DOHH2 (cell line): ENCODE measurements at regions not wholly inside any gene's neighbourhood (a gene's known extent, or its start where the extent isn't known, plus 50 kb on each side); places are given as distances from the start of the nearest gene placed in this dataset.

ENCODE experiments used
- H3F3A ChIP-seq: fragments of 200-600 bp; sonication (generic), shearing (Covaris generic); 2 replicates; pipeline ENCODE4 v1.6.0; 2016; ENCODE audit warnings: antibody characterized with exemption, mild to moderate bottlenecking; ENCODE audit not compliant: control insufficient read depth, insufficient read depth
- H3K27ac ChIP-seq: fragments of 200-600 bp; sonication (generic); 2 replicates; pipeline ENCODE4 v1.5.1; 2014; ENCODE audit warnings: low read depth, mild to moderate bottlenecking, low read length, moderate library complexity
- H3K27me3 ChIP-seq: fragments of 200-600 bp; sonication (generic); 2 replicates; pipeline ENCODE4 v1.6.1; 2014; ENCODE audit warnings: mild to moderate bottlenecking, low read length, mixed read lengths; ENCODE audit not compliant: control insufficient read depth
- H3K36me3 ChIP-seq: fragments of 200-600 bp; sonication (generic); 2 replicates; pipeline ENCODE4 v1.6.1; 2014; ENCODE audit warnings: mild to moderate bottlenecking, low read length, moderate library complexity, mixed read lengths; ENCODE audit not compliant: control insufficient read depth
- H3K4me1 ChIP-seq: fragments of 200-600 bp; sonication (generic); 2 replicates; pipeline ENCODE4 v1.6.1; 2014; ENCODE audit warnings: mild to moderate bottlenecking, low read length, mixed read lengths; ENCODE audit not compliant: control insufficient read depth
- H3K4me2 ChIP-seq: fragments of 200-600 bp; sonication (generic); 2 replicates; pipeline ENCODE4 v1.6.0; 2014; ENCODE audit warnings: mild to moderate bottlenecking, low read length, moderate library complexity
- H3K4me3 ChIP-seq: fragments of 200-600 bp; sonication (generic); 2 replicates; pipeline ENCODE4 v1.5.1; 2014; ENCODE audit warnings: mild to moderate bottlenecking, low read length, mixed read lengths
- H3K79me2 ChIP-seq: fragments of 200-600 bp; sonication (generic); 2 replicates; pipeline ENCODE4 v1.6.1; 2014; ENCODE audit warnings: mild to moderate bottlenecking, low read length, mixed read lengths; ENCODE audit not compliant: control insufficient read depth
- H3K9me2 ChIP-seq: fragments of 200-600 bp; sonication (generic); replicated peaks from 2 replicates; pipeline ENCODE4 v1.6.1; 2014; ENCODE audit warnings: mild to moderate bottlenecking, low read length, mixed read lengths; ENCODE audit not compliant: control insufficient read depth
- H3K9me3 ChIP-seq: fragments of 200-600 bp; sonication (generic); 2 replicates; pipeline ENCODE4 v1.6.1; 2014; ENCODE audit warnings: antibody characterized with exemption, low read length, mixed read lengths; ENCODE audit not compliant: control insufficient read depth, insufficient read depth
- H4K20me1 ChIP-seq: fragments of 200-600 bp; sonication (generic); 2 replicates; pipeline ENCODE4 v1.6.0; 2014; ENCODE audit warnings: low read depth, mild to moderate bottlenecking, antibody characterized with exemption, low read length, moderate library complexity; ENCODE audit not compliant: control insufficient read depth, insufficient read depth
- EZH2phosphoT487 ChIP-seq: fragments of 200-600 bp; sonication (generic); IDR thresholded peaks from 2 replicates; pipeline ENCODE4 v1.6.1; 2017; ENCODE audit warnings: borderline replicate concordance, mild to moderate bottlenecking, antibody characterized with exemption, low read length, moderate library complexity, mixed read lengths
- TF ChIP-seq, protein P1 (sequence below): fragments of 200-600 bp; sonication (generic); IDR thresholded peaks from one replicate; pipeline ENCODE4 v1.5.1; 2014; ENCODE audit warnings: antibody characterized with exemption, mild to moderate bottlenecking, low read depth, low read length; ENCODE audit not compliant: poor library complexity, severe bottlenecking

DNA sequence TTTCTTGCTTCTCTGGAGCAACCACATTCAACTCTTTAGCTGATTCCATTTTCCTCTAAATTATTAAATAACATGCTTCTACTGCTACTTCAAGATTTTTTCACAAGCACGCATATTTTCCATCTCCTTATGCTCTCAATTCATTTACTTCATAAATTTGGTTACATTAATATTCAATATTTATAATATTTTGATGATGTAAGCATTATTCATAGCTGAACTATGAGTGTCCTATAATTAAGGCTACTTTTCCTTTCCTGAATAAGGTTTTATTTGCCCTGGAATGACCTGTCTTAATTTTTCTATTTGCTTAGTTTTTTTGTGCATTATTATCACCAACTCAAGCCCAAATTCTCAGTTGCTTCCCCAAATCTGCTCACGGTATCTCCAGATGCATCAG lies 109.4 kb upstream of the ADPGK start:
- no peak overlapping the region for H3K27ac ChIP-seq

DNA sequence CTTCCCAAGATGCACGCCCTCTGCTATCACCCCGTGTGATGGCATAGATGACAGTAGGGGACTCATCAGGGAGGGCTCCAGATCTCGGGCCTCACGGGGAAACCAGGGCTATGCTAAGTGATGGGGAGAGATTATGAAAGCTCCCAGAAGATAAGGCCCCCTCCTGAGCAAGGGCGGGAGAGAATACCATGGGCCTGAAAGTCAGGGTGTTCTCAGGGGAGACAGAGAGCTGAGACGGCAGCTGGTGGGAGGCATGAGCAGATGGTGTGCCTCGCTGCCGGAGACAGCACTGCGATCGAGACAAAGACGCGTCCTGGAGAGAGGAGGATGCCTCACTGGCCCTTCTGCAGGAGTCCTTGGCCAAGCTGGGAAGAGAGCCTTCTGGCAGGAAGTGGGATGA lies 106.5 kb upstream of the ADPGK start:
- Histone ChIP-seq H3K79me2 (no peaks in the 10 kb centered on the region), H3K9me2 (no peaks in the 10 kb centered on the region), H3K4me2 (no peak overlapping the region), H4K20me1 (no peaks in the 10 kb centered on the region), H3F3A (no peaks in the 10 kb centered on the region), H3K27me3 (peaks cover 5% of the 10 kb centered on the region; the same call in 1 of the 2 replicates), H3K36me3 (no peaks in the 10 kb centered on the region), H3K4me1 (no peaks in the 10 kb centered on the region), H3K4me3 (no peak overlapping the region), H3K9me3 (no peaks in the 10 kb centered on the region), H3K27ac (no peak overlapping the region)
- no peak for TF ChIP-seq EZH2phosphoT487
- TF ChIP-seq, protein P1, sequence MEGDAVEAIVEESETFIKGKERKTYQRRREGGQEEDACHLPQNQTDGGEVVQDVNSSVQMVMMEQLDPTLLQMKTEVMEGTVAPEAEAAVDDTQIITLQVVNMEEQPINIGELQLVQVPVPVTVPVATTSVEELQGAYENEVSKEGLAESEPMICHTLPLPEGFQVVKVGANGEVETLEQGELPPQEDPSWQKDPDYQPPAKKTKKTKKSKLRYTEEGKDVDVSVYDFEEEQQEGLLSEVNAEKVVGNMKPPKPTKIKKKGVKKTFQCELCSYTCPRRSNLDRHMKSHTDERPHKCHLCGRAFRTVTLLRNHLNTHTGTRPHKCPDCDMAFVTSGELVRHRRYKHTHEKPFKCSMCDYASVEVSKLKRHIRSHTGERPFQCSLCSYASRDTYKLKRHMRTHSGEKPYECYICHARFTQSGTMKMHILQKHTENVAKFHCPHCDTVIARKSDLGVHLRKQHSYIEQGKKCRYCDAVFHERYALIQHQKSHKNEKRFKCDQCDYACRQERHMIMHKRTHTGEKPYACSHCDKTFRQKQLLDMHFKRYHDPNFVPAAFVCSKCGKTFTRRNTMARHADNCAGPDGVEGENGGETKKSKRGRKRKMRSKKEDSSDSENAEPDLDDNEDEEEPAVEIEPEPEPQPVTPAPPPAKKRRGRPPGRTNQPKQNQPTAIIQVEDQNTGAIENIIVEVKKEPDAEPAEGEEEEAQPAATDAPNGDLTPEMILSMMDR: no peak

More for the DNA sequence above, 109.4 kb upstream of the ADPGK start:
- no peaks in the 10 kb centered on the region for H3F3A ChIP-seq
- H4K20me1 ChIP-seq: no peaks in the 10 kb centered on the region
- no peak overlapping the region for H3K4me2 ChIP-seq
- TF ChIP-seq EZH2phosphoT487: no peak
- TF ChIP-seq, protein P1: no peak
- H3K27me3 ChIP-seq: peaks cover 5% of the 10 kb centered on the region; the same call in 1 of the 2 replicates
- no peak overlapping the region for H3K4me3 ChIP-seq
- no peaks in the 10 kb centered on the region for H3K36me3 ChIP-seq
- no peaks in the 10 kb centered on the region for H3K9me2 ChIP-seq
- no peaks in the 10 kb centered on the region for H3K9me3 ChIP-seq
- H3K79me2 ChIP-seq: no peaks in the 10 kb centered on the region
- no peaks in the 10 kb centered on the region for H3K4me1 ChIP-seq

DNA sequence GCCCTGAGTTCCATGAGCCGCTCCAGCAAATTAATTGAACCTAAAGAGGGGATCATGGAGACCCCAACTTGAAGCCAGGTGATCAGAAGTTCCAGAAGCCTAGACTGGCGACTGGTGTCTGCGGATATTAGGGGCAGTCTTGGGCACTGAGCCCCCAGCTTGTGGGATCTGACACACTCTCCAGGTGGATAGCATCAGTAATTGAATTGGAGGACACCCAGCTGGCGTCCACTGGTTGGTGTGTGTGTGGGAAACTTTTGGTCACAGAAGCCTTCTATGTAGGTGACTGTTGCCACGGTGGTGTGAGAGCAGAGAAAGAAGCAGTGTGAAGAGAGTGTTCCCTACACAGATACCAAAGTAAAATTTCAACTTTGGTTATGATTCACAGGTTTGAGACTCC lies 106.0 kb upstream of the ADPGK start:
- no peak overlapping the region for H3K4me3 ChIP-seq
- no peaks in the 10 kb centered on the region for H3K4me1 ChIP-seq
- H3K27me3 ChIP-seq: peaks cover 5% of the 10 kb centered on the region; the same call in 1 of the 2 replicates
- no peaks in the 10 kb centered on the region for H3K9me3 ChIP-seq
- H3K27ac ChIP-seq: no peak overlapping the region
- no peaks in the 10 kb centered on the region for H3K36me3 ChIP-seq
- no peak overlapping the region for H3K4me2 ChIP-seq
- no peak for TF ChIP-seq EZH2phosphoT487
- TF ChIP-seq, protein P1: no peak
- no peaks in the 10 kb centered on the region for H3F3A ChIP-seq
- H3K9me2 ChIP-seq: no peaks in the 10 kb centered on the region
- H3K79me2 ChIP-seq: no peaks in the 10 kb centered on the region
- no peaks in the 10 kb centered on the region for H4K20me1 ChIP-seq
